ENCODE measurements at regions not wholly inside any gene's neighbourhood (a gene's known extent, or its start where the extent isn't known, plus 50 kb on each side); places are given as distances from the start of the nearest gene placed in this dataset.

- intact Hi-C loops (cut with DNase I; ENCODE audit: low total_unique reads), result no loop called here
- Histone ChIP-seq H3K4me1 (no peaks in the 10 kb centered on the region), H3K9me3 (no peaks in the 10 kb centered on the region), H3K4me3 (no peak overlapping the region), H3K27ac (peak overlapping the region in 1 of 2 donors; percentile 81), H3K27me3 (no peaks in the 10 kb centered on the region), H3K36me3 (no peaks in the 10 kb centered on the region)
- TF ChIP-seq POLR2AphosphoS5 (IDR thresholded peaks at IDR 0.05), result no peak
- no peak for TF ChIP-seq POLR2A (IDR thresholded peaks at IDR 0.05)
- TF ChIP-seq, protein P1, sequence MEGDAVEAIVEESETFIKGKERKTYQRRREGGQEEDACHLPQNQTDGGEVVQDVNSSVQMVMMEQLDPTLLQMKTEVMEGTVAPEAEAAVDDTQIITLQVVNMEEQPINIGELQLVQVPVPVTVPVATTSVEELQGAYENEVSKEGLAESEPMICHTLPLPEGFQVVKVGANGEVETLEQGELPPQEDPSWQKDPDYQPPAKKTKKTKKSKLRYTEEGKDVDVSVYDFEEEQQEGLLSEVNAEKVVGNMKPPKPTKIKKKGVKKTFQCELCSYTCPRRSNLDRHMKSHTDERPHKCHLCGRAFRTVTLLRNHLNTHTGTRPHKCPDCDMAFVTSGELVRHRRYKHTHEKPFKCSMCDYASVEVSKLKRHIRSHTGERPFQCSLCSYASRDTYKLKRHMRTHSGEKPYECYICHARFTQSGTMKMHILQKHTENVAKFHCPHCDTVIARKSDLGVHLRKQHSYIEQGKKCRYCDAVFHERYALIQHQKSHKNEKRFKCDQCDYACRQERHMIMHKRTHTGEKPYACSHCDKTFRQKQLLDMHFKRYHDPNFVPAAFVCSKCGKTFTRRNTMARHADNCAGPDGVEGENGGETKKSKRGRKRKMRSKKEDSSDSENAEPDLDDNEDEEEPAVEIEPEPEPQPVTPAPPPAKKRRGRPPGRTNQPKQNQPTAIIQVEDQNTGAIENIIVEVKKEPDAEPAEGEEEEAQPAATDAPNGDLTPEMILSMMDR (IDR thresholded peaks at IDR 0.05), result no peak
- DNase-seq (ENCODE audit: low spot score in 2 of 2), result peak in 1 of 2 donors; percentile 11
Observed at GRCh38 chr2:120434492-120435308, 88.8 kb downstream of the INHBB start.

DNA sequence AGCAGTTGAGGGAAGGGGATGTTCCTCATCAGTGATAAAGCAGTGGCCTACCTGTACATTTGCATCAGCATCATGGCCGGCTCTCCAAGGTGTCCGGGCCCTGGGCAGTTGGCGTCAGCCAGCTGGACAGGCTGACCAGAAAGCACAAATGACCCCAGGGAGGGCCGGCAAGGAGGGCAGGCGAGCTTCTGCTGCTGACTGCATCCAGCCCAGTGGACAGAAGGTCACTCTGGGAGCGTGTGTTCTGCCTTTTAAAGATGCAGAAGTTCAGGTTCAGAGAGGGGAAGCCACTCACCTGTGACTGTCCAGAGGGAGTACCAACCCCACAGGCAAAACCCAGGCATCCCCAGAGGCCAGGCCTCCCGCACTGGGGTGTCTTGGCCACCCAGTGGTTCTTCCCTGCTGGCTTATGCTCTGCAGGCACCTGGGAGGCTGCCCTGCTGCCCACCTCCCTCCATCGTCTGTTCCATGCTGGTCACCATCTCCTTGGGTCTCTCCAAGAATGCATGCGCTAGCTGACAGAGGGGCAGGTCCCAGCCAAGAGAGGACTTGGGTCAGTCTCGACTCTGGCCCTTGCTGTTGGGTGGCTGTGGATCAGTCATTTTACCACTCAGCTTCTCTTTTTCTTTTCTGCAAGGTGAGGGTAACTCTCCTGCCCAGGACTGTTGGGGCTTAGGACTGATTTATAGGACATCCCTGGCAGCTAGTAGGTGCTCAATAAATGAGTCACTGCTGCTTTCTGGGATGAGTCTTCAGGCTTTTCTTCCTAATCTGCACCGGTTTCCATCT lies 89.9 kb downstream of the INHBB start:
- Histone ChIP-seq H3K4me3 (no peak overlapping the region), H3K4me1 (no peaks in the 10 kb centered on the region), H3K27me3 (no peaks in the 10 kb centered on the region), H3K36me3 (no peaks in the 10 kb centered on the region), H3K27ac (peak overlapping the region in 1 of 2 donors; percentile 70), H3K9me3 (no peaks in the 10 kb centered on the region)
- intact Hi-C loops (cut with DNase I; ENCODE audit: low total_unique reads), result no loop called here
- TF ChIP-seq POLR2AphosphoS5 (IDR thresholded peaks at IDR 0.05) (no peak), POLR2A (IDR thresholded peaks at IDR 0.05) (no peak)
- TF ChIP-seq, protein P1 (IDR thresholded peaks at IDR 0.05), result no peak
- DNase-seq (ENCODE audit: low spot score in 2 of 2), result no peak

GRCh38 chr2:120436460-120436739 lies 90.5 kb downstream of the INHBB start:
- Histone ChIP-seq H3K4me3 (no peak overlapping the region), H3K9me3 (no peaks in the 10 kb centered on the region), H3K27me3 (no peaks in the 10 kb centered on the region), H3K36me3 (no peaks in the 10 kb centered on the region), H3K4me1 (no peaks in the 10 kb centered on the region), H3K27ac (peak overlapping the region in 1 of 2 donors; percentile 63)
- intact Hi-C loops (cut with DNase I; ENCODE audit: low total_unique reads), result no loop called here
- TF ChIP-seq, protein P1 (IDR thresholded peaks at IDR 0.05), result no peak
- TF ChIP-seq POLR2A (IDR thresholded peaks at IDR 0.05) (no peak), POLR2AphosphoS5 (IDR thresholded peaks at IDR 0.05) (no peak)
- no peak for DNase-seq (ENCODE audit: low spot score in 2 of 2)

DNA sequence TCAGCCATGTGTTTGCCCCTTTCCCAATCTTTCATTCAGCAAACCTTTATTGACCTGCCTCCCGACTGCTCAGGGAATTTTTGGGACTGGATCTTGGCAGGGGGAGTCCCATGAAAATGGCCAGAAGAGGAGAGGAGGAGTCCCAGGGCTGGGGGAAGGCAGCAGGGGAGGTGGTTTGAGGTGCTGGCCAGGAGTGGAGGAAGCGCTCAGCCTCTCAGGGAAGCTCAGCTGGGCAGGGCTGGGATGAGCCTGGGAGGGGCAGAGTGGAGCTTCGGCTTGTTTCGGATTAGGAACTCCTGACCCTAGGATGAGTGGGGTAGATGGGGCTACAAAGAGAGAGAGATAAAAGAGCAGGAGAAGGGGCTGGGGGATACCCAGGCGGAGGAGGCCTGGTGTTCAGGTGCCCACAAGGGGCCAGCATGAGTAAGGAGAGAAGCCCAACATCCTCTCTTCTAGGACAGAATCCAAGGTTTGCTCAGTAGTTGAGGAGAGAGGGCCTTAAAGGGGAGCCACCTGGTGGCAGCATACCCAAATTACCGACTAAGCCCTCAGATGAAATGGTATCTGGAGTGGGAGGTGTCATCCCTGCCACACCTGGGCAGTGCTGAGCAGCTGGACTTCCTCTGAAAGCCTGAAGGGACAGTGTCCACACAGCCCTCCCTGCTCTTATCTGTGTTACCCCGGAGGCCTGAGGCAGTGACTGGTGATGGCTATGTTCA lies 91.1 kb downstream of the INHBB start:
- intact Hi-C loops (cut with DNase I; ENCODE audit: low total_unique reads), result no loop called here
- no peak overlapping the region for H3K4me3 ChIP-seq
- H3K36me3 ChIP-seq, result no peaks in the 10 kb centered on the region
- H3K27me3 ChIP-seq, result no peaks in the 10 kb centered on the region
- no peak for DNase-seq (ENCODE audit: low spot score in 2 of 2)
- H3K4me1 ChIP-seq, result peaks cover 4% of the 10 kb centered on the region in 2 donors
- no peak for TF ChIP-seq POLR2A (IDR thresholded peaks at IDR 0.05)
- no peak for TF ChIP-seq POLR2AphosphoS5 (IDR thresholded peaks at IDR 0.05)
- TF ChIP-seq, protein P1 (IDR thresholded peaks at IDR 0.05), result peak in 2 of 3 donors; percentile 22 to 41
- H3K27ac ChIP-seq, result peak overlapping the region in 1 of 2 donors; percentile 63
- no peaks in the 10 kb centered on the region for H3K9me3 ChIP-seq
